T-helper 17 cell (primary cell): ENCODE measurements at regions not wholly inside any gene's neighbourhood (a gene's known extent, or its start where the extent isn't known, plus 50 kb on each side); places are given as distances from the start of the nearest gene placed in this dataset.

ENCODE experiments used
- ATAC-seq: fragments of 150-1000 bp; cut with Tn5 transposase; 2 replicates; pipeline ENCODE4 v1.10.0; 2021; ENCODE audit warnings: mild to moderate bottlenecking, moderate library complexity
- DNase-seq, 3 donors: peaks; one replicate each; pipeline versions ENCODE4 v3.0.0 to v3.0.0-alpha.2; 2020 to 2021
- H3K9me3 ChIP-seq: one replicate; pipeline ENCODE4 v1.7.0; 2013; ENCODE audit warnings: low read length, mild to moderate bottlenecking; ENCODE audit not compliant: control insufficient read depth, poor library complexity, severe bottlenecking
- H3K27ac Mint-ChIP-seq: one replicate; pipeline ENCODE4 v1.8.0; 2022; ENCODE audit warnings: mild to moderate bottlenecking, moderate library complexity, mixed read lengths
- H3K27me3 Mint-ChIP-seq: one replicate; pipeline ENCODE4 v1.8.0; 2022; ENCODE audit warnings: mixed read lengths
- H3K36me3 Mint-ChIP-seq: one replicate; pipeline ENCODE4 v1.8.0; 2022; ENCODE audit warnings: low read depth, mixed read lengths
- H3K4me1 Mint-ChIP-seq: one replicate; pipeline ENCODE4 v1.8.0; 2022; ENCODE audit warnings: mild to moderate bottlenecking, mixed read lengths
- H3K4me3 Mint-ChIP-seq: one replicate; pipeline ENCODE4 v1.8.0; 2022; ENCODE audit warnings: mild to moderate bottlenecking, moderate library complexity, mixed read lengths

DNA sequence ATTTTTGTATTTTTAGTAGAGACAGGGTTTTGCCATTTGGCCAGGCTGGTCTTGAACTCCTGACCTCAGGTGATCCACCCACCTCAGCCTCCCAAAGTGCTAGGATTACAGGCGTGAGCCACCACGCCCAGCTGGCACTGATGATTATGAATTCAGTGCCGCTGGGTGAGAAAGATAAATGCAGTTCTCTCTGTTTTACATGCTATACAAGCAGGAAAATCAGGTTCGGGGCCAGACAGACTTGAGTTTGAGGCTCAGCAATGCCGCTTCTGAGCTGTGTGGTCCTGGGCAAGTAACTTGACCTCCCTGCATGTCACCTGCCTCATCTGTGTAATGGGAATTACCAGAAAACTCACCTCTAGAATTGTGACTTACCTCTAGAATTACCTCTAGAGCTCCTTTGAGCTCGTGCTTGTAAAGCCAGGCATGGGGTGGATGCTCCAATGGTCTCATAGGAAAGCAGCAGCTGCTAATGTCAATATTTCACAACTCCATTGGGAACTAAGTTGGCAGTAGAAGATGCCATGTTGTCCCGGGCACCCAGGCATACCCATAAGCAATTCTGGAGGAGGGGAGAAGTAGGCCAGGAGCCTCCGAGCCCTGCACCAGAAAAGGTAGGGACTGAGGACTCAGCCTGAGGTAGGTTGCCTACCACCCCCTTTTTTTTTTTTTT lies 119.8 kb upstream of the SLC25A33 start:
- Mint-ChIP-seq H3K27ac (no peak overlapping the region), H3K4me1 (peaks cover 31% of the 10 kb centered on the region), H3K36me3 (no peaks in the 10 kb centered on the region), H3K27me3 (peaks cover 6% of the 10 kb centered on the region), H3K4me3 (no peak overlapping the region)
- ATAC-seq: no peak
- no peaks in the 10 kb centered on the region for H3K9me3 ChIP-seq
- DNase-seq: no peak

DNA sequence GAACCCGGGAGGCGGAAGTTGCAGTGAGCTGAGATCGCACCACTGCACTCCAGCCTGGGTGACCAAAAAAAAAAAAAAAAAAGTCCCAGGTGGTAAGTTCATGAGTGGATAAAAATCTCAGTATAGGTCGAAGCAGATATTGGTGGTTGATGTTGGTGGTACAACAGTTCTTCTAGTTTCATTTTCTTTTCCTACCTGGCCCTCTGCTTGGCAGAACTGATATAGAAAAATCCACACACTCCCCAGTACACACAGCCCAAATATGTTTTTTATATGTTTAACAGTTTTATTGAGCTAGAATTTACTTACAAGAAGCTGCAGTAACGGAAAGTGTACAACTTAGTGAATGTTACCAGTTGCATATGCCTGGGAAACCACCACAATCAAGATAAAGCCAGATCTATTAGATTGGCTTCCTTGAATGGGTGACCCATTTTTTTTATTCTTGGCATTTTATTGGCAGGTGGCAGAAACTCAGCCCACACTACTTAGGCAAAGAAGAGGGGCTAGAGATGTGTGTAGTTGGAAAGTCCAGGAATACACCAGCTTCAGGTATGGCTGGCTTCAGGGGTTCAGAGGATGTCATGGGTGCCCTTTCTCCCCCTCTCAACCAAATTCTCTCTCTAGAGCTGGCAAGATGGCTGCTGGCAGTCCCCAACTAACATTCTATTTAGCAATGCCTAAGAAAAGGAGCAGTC lies 118.3 kb upstream of the SLC25A33 start:
- peak; percentile 65 for ATAC-seq
- no peak for DNase-seq
- Mint-ChIP-seq H3K27ac (peak overlapping the region; percentile 0), H3K27me3 (peaks cover 6% of the 10 kb centered on the region), H3K4me3 (peak overlapping the region; percentile 5), H3K36me3 (no peaks in the 10 kb centered on the region), H3K4me1 (peaks cover 43% of the 10 kb centered on the region)
- no peaks in the 10 kb centered on the region for H3K9me3 ChIP-seq

DNA sequence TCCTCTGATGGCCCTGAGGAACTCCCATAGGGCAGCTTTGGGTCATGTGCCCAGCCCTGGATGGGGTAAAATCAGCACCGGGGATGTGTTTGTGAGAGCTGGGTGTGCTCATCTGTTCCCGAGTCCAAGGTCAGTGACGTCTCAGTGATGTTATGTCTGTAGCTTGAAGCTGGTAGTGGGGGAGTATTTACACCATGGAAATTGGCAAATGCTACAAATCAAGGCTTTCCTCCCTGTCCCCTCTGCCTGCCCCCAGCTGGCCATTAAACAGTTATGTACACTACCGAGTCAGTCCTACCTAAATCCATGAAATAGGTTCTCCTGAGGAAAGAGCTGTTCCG lies 117.8 kb upstream of the SLC25A33 start:
- no peak for DNase-seq
- H3K4me1 Mint-ChIP-seq: peaks cover 44% of the 10 kb centered on the region
- peaks cover 6% of the 10 kb centered on the region for H3K27me3 Mint-ChIP-seq
- H3K4me3 Mint-ChIP-seq: no peak overlapping the region
- H3K27ac Mint-ChIP-seq: peak overlapping the region; percentile 0
- no peaks in the 10 kb centered on the region for H3K36me3 Mint-ChIP-seq
- no peaks in the 10 kb centered on the region for H3K9me3 ChIP-seq
- no peak for ATAC-seq

DNA sequence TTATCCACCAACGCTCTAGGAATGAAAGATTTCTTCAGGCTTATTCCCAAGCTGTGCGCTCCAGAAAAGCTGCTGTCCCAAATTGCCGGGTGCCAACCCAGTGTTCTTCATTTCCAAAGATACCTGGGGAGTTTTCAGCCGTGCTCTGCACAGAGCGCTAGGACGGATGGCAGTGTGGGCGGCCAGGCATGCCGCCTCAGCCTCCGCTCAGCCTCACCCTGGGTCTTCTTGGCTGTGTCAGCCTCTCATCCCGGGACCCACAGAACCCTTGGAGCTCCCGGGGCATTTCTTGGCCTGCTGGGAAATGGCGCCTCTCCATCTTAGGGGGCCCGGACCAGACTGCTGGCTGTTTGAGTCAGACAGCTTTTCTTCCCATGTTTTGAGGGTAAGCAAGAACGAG lies 116.9 kb upstream of the SLC25A33 start:
- DNase-seq (no peak), ATAC-seq (no peak)
- no peak overlapping the region for H3K27ac Mint-ChIP-seq
- no peak overlapping the region for H3K4me3 Mint-ChIP-seq
- H3K9me3 ChIP-seq: no peaks in the 10 kb centered on the region
- peaks cover under 1% of the 10 kb centered on the region for H3K27me3 Mint-ChIP-seq
- peaks cover 37% of the 10 kb centered on the region for H3K4me1 Mint-ChIP-seq
- H3K36me3 Mint-ChIP-seq: no peaks in the 10 kb centered on the region

DNA sequence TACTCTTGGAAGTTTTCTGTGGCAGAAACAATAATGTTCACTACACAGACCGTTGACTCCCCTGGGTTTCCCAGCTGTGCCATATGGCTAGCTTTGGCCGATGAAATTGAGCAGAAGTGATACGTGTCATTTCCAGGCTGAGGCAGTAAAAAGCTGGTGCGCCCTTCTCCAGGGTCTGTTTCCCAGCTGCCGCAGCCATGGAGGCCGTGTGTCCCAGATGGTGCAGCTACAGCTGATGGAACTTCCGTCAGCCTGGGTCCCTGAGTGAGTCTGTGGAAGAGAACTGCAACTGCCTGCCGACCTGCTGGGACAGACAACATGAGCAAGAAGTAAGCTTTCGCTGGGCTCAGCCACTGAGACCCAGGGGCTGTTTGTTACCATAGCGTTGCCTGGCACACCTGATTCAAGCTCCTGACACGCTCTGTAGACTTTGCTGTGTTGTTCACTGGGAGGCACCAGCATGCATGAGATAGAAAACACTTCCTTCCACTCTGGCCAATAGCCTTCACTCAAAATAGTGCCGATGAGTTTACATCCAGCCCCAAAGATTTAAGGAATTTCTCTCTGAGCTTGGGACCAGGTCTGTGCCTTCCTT lies 116.3 kb upstream of the SLC25A33 start:
- no peak overlapping the region for H3K4me3 Mint-ChIP-seq

DNA sequence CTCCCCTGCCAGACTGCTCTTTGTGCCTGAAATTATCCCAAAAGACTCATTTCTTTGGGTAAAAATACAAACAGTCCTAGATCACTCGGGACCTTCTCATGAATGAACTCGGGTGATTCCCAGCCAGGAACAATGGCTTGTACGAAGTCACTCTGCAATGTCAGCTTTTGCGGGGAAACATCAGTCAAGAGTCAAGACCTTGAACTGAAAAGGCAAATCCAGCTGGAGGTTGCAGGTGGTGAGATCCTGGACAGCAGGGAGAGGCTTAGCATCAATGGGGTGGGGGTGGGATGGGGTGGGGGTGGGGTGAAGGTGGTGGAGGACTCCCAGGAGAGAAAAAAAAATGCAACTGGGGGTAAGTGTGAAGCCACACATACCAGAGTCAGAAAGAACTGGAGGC lies 115.0 kb upstream of the SLC25A33 start:
- Mint-ChIP-seq H3K27ac (no peak overlapping the region), H3K4me1 (peaks cover 40% of the 10 kb centered on the region), H3K36me3 (no peaks in the 10 kb centered on the region), H3K4me3 (no peak overlapping the region), H3K27me3 (no peaks in the 10 kb centered on the region)
- DNase-seq (no peak), ATAC-seq (no peak)
- H3K9me3 ChIP-seq: no peaks in the 10 kb centered on the region

More for the DNA sequence above, 116.3 kb upstream of the SLC25A33 start:
- peaks cover 32% of the 10 kb centered on the region for H3K4me1 Mint-ChIP-seq
- no peak overlapping the region for H3K27ac Mint-ChIP-seq
- no peaks in the 10 kb centered on the region for H3K9me3 ChIP-seq
- no peaks in the 10 kb centered on the region for H3K27me3 Mint-ChIP-seq
- ATAC-seq (no peak), DNase-seq (no peak)
- no peaks in the 10 kb centered on the region for H3K36me3 Mint-ChIP-seq

DNA sequence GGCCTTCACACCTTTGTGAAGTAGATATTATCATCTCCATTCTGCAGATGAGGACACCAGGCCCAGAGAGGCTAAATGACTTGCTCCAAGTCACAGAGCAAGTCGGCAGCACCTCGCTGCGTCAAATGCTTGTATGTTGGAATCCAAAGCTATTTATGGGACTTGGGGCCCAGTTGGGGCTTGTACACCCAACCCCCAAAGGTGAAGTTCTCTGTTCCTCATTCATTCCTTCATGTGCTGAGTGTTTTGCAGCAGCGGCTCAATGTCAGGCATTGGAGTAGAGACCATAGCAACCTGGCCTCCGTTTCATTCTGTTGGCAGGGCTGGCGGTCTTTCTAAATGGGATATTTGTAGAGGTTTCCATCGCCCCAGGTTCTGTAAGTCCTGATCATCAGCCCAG lies 113.4 kb upstream of the SLC25A33 start:
- Mint-ChIP-seq H3K4me3 (peak overlapping the region; percentile 66), H3K4me1 (peaks cover 50% of the 10 kb centered on the region), H3K27me3 (no peaks in the 10 kb centered on the region), H3K36me3 (no peaks in the 10 kb centered on the region), H3K27ac (peak overlapping the region; percentile 83)
- no peaks in the 10 kb centered on the region for H3K9me3 ChIP-seq
- no peak for ATAC-seq
- DNase-seq: no peak

DNA sequence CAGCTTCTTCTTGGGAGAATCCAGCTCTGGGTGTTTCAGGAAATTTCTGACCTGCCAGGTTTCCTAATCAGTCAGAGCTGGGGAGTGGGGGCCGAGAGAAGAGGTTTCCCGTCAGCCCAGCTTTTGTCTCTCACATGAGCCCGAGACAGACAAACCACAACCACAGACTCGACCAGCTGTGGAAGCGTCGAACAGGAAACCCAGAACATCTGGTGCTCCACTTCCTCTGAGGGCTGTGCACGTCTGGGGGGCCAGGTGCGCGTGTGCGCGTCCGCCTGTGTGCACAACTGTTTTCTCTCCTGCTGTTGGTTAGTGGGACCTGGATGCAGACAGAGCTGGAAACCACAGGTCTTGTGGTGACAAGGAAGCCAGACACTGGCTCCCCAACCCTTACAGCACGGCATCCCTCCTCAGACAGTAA lies 113.0 kb upstream of the SLC25A33 start:
- Mint-ChIP-seq H3K4me1 (peaks cover 46% of the 10 kb centered on the region), H3K4me3 (peak overlapping the region; percentile 66), H3K27ac (peak overlapping the region; percentile 83), H3K27me3 (no peaks in the 10 kb centered on the region), H3K36me3 (no peaks in the 10 kb centered on the region)
- ATAC-seq (peak; percentile 71), DNase-seq (peak; percentile 53 to 77 (median 66))
- H3K9me3 ChIP-seq: no peaks in the 10 kb centered on the region

DNA sequence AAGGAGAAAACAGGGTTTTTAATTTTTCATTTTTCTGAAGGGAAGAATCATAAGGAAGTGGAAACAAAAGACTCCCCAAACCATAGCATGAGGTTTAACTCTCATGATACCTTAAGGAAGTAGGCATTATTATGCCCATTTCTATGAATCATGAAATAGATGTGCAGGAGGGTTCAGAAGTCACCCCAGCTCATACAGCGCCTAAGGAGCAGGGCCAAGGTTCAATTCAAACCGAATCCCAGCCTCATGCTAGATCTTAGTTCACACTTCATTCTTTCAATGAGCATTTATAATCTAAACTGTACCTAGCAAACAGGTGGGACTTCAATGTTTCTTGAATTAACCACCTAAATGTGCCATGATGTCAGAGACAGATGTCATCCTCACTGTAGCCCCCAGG lies 111.9 kb upstream of the SLC25A33 start:
- Mint-ChIP-seq H3K36me3 (no peaks in the 10 kb centered on the region), H3K4me3 (no peak overlapping the region), H3K4me1 (peaks cover 46% of the 10 kb centered on the region), H3K27me3 (no peaks in the 10 kb centered on the region), H3K27ac (peak overlapping the region; percentile 83)
- no peaks in the 10 kb centered on the region for H3K9me3 ChIP-seq
- ATAC-seq (no peak), DNase-seq (no peak)

DNA sequence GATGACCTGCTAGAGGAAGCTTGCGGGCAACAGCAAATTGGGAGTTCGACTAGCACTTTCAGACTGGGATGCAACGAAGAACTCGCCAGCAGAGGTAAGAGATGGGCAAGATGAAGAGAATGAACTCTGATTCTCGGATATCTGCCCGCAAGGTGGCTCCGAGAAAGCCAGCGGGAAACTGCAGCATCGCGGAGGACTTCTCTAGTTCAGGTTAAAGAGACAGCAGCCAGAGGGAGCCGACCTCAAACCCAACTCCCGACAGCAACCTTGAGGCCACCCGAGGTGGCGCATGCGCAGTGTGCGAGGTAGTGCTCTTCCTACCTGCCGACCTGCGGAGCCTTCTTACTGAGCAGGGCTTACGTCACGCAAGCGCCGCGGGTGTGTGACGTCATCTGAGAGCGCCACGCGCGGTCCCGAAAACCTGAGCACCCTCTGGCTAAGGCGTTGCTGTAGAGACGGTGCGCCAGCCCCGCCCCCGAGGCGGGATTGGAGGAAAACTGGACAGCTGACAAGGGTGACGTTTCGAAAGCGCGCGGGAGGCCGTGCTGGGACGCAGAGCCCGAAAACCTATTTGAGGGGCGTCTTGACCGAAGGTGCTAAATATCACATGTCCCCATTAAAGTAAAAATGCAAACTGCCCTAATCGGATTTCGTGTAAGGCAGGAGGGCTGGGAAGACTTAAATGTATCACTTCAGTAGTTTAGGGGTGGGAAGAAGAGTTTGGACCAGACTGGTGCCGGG lies 110.5 kb upstream of the SLC25A33 start:
- peaks cover 43% of the 10 kb centered on the region for H3K4me1 Mint-ChIP-seq
- peak; percentile 97 to 99 (median 99) for DNase-seq
- ATAC-seq: peak; percentile 84
- no peaks in the 10 kb centered on the region for H3K27me3 Mint-ChIP-seq
- H3K4me3 Mint-ChIP-seq: peak overlapping the region; percentile 94
- no peaks in the 10 kb centered on the region for H3K36me3 Mint-ChIP-seq
- no peaks in the 10 kb centered on the region for H3K9me3 ChIP-seq
- H3K27ac Mint-ChIP-seq: peak overlapping the region; percentile 98

DNA sequence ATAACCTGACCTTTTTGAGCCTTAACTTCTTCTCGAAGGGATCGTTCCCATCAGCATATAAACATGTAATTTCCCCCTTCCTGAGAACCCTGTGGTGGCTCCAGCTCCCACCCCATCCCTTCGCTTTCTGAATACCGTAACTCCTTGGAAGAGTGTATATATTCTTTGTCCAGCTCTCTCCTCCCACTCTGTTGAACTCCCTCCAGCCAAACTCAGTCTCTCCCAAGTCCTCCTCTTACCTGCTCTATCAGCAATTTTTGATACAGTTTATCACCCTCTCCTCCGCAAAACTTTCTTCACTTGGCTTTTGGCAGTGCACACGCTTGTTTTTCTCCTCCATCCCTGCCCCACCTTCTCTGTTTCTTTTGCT lies 109.9 kb upstream of the SLC25A33 start:
- Mint-ChIP-seq H3K36me3 (no peaks in the 10 kb centered on the region), H3K27me3 (no peaks in the 10 kb centered on the region), H3K4me3 (peak overlapping the region; percentile 94), H3K4me1 (peaks cover 43% of the 10 kb centered on the region), H3K27ac (peak overlapping the region; percentile 98)
- DNase-seq (no peak), ATAC-seq (no peak)
- H3K9me3 ChIP-seq: no peaks in the 10 kb centered on the region

DNA sequence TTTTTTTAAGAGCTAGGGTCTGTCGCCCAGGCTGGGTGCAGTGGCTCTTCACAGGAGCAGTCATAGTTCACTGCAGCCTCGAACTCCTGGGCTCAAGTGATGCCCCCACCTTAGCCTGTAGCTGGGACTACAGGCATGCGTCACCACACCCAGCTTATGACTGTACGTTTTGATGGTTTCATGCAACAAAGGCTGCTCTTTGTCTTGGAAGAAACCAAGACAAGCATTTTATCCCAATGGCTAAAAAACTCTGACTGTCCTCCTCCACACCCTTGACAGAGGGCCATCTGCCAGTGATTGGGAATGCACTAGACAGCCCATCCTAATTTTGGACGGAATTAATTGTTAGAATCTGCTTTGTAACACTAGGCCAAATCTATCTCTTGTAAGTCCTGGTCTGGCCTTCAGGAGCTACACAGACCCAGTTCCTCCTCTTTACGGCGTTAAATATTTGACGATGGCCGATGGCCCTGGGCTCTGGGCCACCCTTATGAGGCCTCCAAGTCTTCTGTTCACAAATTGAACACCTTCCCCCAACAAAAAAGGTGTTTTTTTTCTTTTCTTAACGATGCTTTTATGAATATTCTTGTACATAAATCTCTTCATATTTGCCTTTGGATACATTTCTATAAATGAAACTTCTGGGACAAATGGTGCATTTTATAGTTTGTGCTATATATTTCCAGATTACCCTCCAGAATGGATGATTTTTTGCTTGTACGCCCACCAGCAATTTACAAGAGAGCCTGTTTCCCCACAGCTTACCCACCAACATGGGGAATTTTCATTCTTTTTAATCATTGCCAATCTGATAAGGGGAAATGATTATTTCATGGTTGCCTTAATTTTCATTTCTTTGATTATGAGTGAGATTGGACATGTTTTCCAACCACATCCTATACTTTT lies 104.8 kb upstream of the SLC25A33 start:
- Mint-ChIP-seq H3K27ac (no peak overlapping the region), H3K4me3 (no peak overlapping the region), H3K36me3 (no peaks in the 10 kb centered on the region), H3K4me1 (peaks cover 9% of the 10 kb centered on the region), H3K27me3 (peaks cover 17% of the 10 kb centered on the region)
- no peak for DNase-seq
- ATAC-seq: no peak
- H3K9me3 ChIP-seq: no peaks in the 10 kb centered on the region
